GM12891 (cell line): ENCODE measurements at regions not wholly inside any gene's neighbourhood (a gene's known extent, or its start where the extent isn't known, plus 50 kb on each side); places are given as distances from the start of the nearest gene placed in this dataset.

ENCODE experiments used
- PAX5 ChIP-seq: IDR thresholded peaks from 2 replicates; pipeline ENCODE4 v1.6.1; 2011; ENCODE audit warnings: low read length, moderate library complexity, mild to moderate bottlenecking; ENCODE audit not compliant: insufficient read depth, severe bottlenecking
- POLR2A ChIP-seq: IDR thresholded peaks from 2 replicates; pipeline ENCODE4 v1.6.1; 2011; ENCODE audit warnings: low read depth, low read length, control low read depth
- POLR2AphosphoS5 ChIP-seq: IDR thresholded peaks from 2 replicates; pipeline ENCODE4 v1.6.1; 2011; ENCODE audit warnings: low read depth, low read length, control low read depth
- POU2F2 ChIP-seq: IDR thresholded peaks from 2 replicates; pipeline ENCODE4 v1.6.1; 2011; ENCODE audit warnings: low read depth, mild to moderate bottlenecking, control low read depth, low read length, moderate library complexity
- TAF1 ChIP-seq: IDR thresholded peaks from 2 replicates; pipeline ENCODE4 v1.6.1; 2011; ENCODE audit warnings: low read depth, low read length, control low read depth

DNA sequence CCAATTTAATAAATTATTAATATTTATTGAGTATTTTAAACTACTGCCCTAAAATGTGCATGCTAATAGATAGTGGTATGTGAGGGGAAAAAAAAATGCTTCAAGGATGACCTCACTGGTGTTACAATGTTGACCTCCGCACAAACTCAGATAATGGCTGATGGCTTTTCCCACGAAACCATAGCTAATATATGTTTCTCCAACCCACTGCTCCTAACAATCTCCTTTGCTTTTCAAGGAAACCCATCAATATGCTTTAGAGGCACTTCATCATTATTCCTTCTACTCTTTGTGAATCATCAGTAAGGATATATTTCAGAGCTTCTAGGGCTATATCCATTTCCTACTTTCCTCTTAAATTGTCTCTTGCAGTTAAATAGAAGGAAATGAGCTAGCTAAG lies 1752.0 kb upstream of the TENM3 start:
- TF ChIP-seq POLR2A (no peak), POU2F2 (no peak), POLR2AphosphoS5 (no peak), TAF1 (no peak), PAX5 (no peak)
